CD4-positive, CD25-positive, alpha-beta regulatory T cell (primary cell): ENCODE measurements at regions not wholly inside any gene's neighbourhood (a gene's known extent, or its start where the extent isn't known, plus 50 kb on each side); places are given as distances from the start of the nearest gene placed in this dataset.

Experiments used
- ATAC-seq, 2 donors: fragments of 150-1000 bp; cut with Tn5 transposase; one replicate each; pipeline ENCODE4 v1.10.0; 2021; ENCODE audit warnings: low read depth in 2 of 2, moderate number of reproducible peaks in 2 of 2, moderate library complexity in 1 of 2
- DNase-seq, 3 donors: peaks; one replicate each; pipeline versions ENCODE4 v3.0.0 to v3.0.0-alpha.2; 2012 to 2022; ENCODE audit warnings: mixed read lengths in 1 of 3
- H3K27ac ChIP-seq: one replicate; pipeline ENCODE4 v1.7.0; 2013; ENCODE audit warnings: mild to moderate bottlenecking, low read length; ENCODE audit not compliant: insufficient read depth, poor library complexity, severe bottlenecking
- H3K27me3 ChIP-seq: one replicate; pipeline ENCODE4 v1.7.0; 2013; ENCODE audit warnings: low read length; ENCODE audit not compliant: control insufficient read depth, insufficient read depth
- H3K36me3 ChIP-seq: one replicate; pipeline ENCODE4 v1.7.0; 2013; ENCODE audit warnings: mild to moderate bottlenecking, low read length, moderate library complexity; ENCODE audit not compliant: control insufficient read depth, insufficient read depth
- H3K4me1 ChIP-seq: 2 replicates; pipeline ENCODE4 v1.7.0; 2013; ENCODE audit warnings: mild to moderate bottlenecking, low read length; ENCODE audit not compliant: insufficient read depth, control insufficient read depth, poor library complexity, severe bottlenecking
- H3K4me3 ChIP-seq: one replicate; pipeline ENCODE4 v1.7.0; 2013; ENCODE audit warnings: low read depth, mild to moderate bottlenecking, low read length, moderate library complexity
- H3K9me3 ChIP-seq, 2 experiments: 1 replicate in 1 of 2; 2 replicates in 1 of 2; pipeline ENCODE4 v1.7.0; 2013; ENCODE audit warnings: low read length in 2 of 2, mild to moderate bottlenecking in 1 of 2, moderate library complexity in 1 of 2; ENCODE audit not compliant: control insufficient read depth in 2 of 2
- H3K27ac Mint-ChIP-seq, 3 donors: one replicate each; pipeline ENCODE4 v1.8.0; 2020 to 2022; ENCODE audit warnings: mild to moderate bottlenecking in 3 of 3, mixed read lengths in 3 of 3, moderate library complexity in 2 of 3
- H3K27me3 Mint-ChIP-seq: one replicate; pipeline ENCODE4 v1.8.0; 2022; ENCODE audit warnings: mild to moderate bottlenecking, mixed read lengths
- H3K36me3 Mint-ChIP-seq: one replicate; pipeline ENCODE4 v1.8.0; 2020; ENCODE audit warnings: mixed read lengths
- H3K4me1 Mint-ChIP-seq, 4 donors: one replicate each; pipeline ENCODE4 v1.8.0; 2020 to 2022; ENCODE audit warnings: mixed read lengths in 4 of 4, mild to moderate bottlenecking in 1 of 4
- H3K4me3 Mint-ChIP-seq, 4 donors: one replicate each; pipeline ENCODE4 v1.8.0; 2020 to 2022; ENCODE audit warnings: mild to moderate bottlenecking in 4 of 4, mixed read lengths in 4 of 4, moderate library complexity in 3 of 4
- H3K9me3 Mint-ChIP-seq, 7 donors: one replicate each; pipeline ENCODE4 v1.8.0; 2020 to 2022; ENCODE audit warnings: mixed read lengths in 7 of 7, mild to moderate bottlenecking in 3 of 7, moderate library complexity in 2 of 7

- H3K4me3 Mint-ChIP-seq, result no peak overlapping the region
Observed at GRCh38 chr1:95671098-95671497, 437.1 kb downstream of the RWDD3 start.

GRCh38 chr1:95679262-95679661, 445.3 kb downstream of the RWDD3 start:
- no peaks in the 10 kb centered on the region for H3K27me3 Mint-ChIP-seq
- no peak overlapping the region for H3K27ac Mint-ChIP-seq

More at GRCh38 chr1:95671098-95671497, 437.1 kb downstream of the RWDD3 start:
- Mint-ChIP-seq H3K36me3 (no peaks in the 10 kb centered on the region), H3K9me3 (peaks cover 1 to 17% (median 9%) of the 10 kb centered on the region in 7 donors), H3K27me3 (no peaks in the 10 kb centered on the region), H3K27ac (no peak overlapping the region), H3K4me1 (no peaks in the 10 kb centered on the region)
- Histone ChIP-seq H3K4me1 (no peaks in the 10 kb centered on the region), H3K27me3 (no peaks in the 10 kb centered on the region), H3K36me3 (no peaks in the 10 kb centered on the region), H3K9me3 (no peaks in the 10 kb centered on the region), H3K4me3 (no peak overlapping the region), H3K27ac (no peak overlapping the region)
- ATAC-seq (no peak), DNase-seq (no peak)

GRCh38 chr1:95685081-95685480, 451.1 kb downstream of the RWDD3 start:
- Histone ChIP-seq H3K27ac (no peak overlapping the region), H3K4me3 (no peak overlapping the region), H3K36me3 (no peaks in the 10 kb centered on the region), H3K4me1 (no peaks in the 10 kb centered on the region), H3K9me3 (no peaks in the 10 kb centered on the region), H3K27me3 (no peaks in the 10 kb centered on the region)
- Mint-ChIP-seq H3K9me3 (peaks cover 0 to 1% (median 0%) of the 10 kb centered on the region in 7 donors), H3K36me3 (no peaks in the 10 kb centered on the region), H3K27me3 (no peaks in the 10 kb centered on the region), H3K4me1 (no peaks in the 10 kb centered on the region), H3K4me3 (no peak overlapping the region), H3K27ac (no peak overlapping the region)
- DNase-seq (no peak), ATAC-seq (no peak)

More at GRCh38 chr1:95679262-95679661, 445.3 kb downstream of the RWDD3 start:
- no peak for DNase-seq
- H3K27ac ChIP-seq, result no peak overlapping the region
- no peak overlapping the region for H3K4me3 Mint-ChIP-seq
- H3K4me1 ChIP-seq, result no peaks in the 10 kb centered on the region
- no peaks in the 10 kb centered on the region for H3K4me1 Mint-ChIP-seq
- no peaks in the 10 kb centered on the region for H3K36me3 Mint-ChIP-seq
- no peak overlapping the region for H3K4me3 ChIP-seq
- H3K9me3 Mint-ChIP-seq, result peaks cover 0 to 5% (median 0%) of the 10 kb centered on the region in 7 donors
- H3K36me3 ChIP-seq, result no peaks in the 10 kb centered on the region
- no peaks in the 10 kb centered on the region for H3K9me3 ChIP-seq
- H3K27me3 ChIP-seq, result no peaks in the 10 kb centered on the region
- no peak for ATAC-seq

GRCh38 chr1:95686217-95686616, 452.2 kb downstream of the RWDD3 start:
- DNase-seq (no peak), ATAC-seq (no peak)
- H3K27me3 Mint-ChIP-seq, result no peaks in the 10 kb centered on the region
- H3K36me3 ChIP-seq, result no peaks in the 10 kb centered on the region
- no peaks in the 10 kb centered on the region for H3K4me1 Mint-ChIP-seq
- H3K36me3 Mint-ChIP-seq, result no peaks in the 10 kb centered on the region
- peaks cover 0 to 7% (median 0%) of the 10 kb centered on the region in 7 donors for H3K9me3 Mint-ChIP-seq
- no peak overlapping the region for H3K4me3 ChIP-seq
- no peaks in the 10 kb centered on the region for H3K9me3 ChIP-seq
- no peak overlapping the region for H3K27ac Mint-ChIP-seq
- no peak overlapping the region for H3K27ac ChIP-seq
- no peak overlapping the region for H3K4me3 Mint-ChIP-seq
- H3K4me1 ChIP-seq, result no peaks in the 10 kb centered on the region
- no peaks in the 10 kb centered on the region for H3K27me3 ChIP-seq

GRCh38 chr1:95699149-95699953, 465.3 kb downstream of the RWDD3 start:
- no peak for ATAC-seq

GRCh38 chr1:95701450-95702173, 467.6 kb downstream of the RWDD3 start:
- no peak overlapping the region for H3K27ac Mint-ChIP-seq
- no peak overlapping the region for H3K4me3 Mint-ChIP-seq
- Histone ChIP-seq H3K4me3 (no peak overlapping the region), H3K36me3 (no peaks in the 10 kb centered on the region), H3K4me1 (no peaks in the 10 kb centered on the region), H3K27ac (no peak overlapping the region), H3K27me3 (no peaks in the 10 kb centered on the region), H3K9me3 (peaks cover 4 to 25% of the 10 kb centered on the region in 2 experiments)
- no peaks in the 10 kb centered on the region for H3K27me3 Mint-ChIP-seq
- peaks cover 0 to 43% (median 16%) of the 10 kb centered on the region in 7 donors for H3K9me3 Mint-ChIP-seq
- DNase-seq (no peak), ATAC-seq (no peak)
- H3K36me3 Mint-ChIP-seq, result no peaks in the 10 kb centered on the region
- H3K4me1 Mint-ChIP-seq, result no peaks in the 10 kb centered on the region

More at GRCh38 chr1:95699149-95699953, 465.3 kb downstream of the RWDD3 start:
- Mint-ChIP-seq H3K36me3 (no peaks in the 10 kb centered on the region), H3K27ac (no peak overlapping the region), H3K4me1 (no peaks in the 10 kb centered on the region), H3K27me3 (no peaks in the 10 kb centered on the region), H3K4me3 (no peak overlapping the region), H3K9me3 (peaks cover 0 to 34% (median 12%) of the 10 kb centered on the region in 7 donors)
- no peak for DNase-seq
- Histone ChIP-seq H3K9me3 (peaks cover 4 to 25% of the 10 kb centered on the region in 2 experiments), H3K27ac (no peak overlapping the region), H3K27me3 (no peaks in the 10 kb centered on the region), H3K4me1 (no peaks in the 10 kb centered on the region), H3K36me3 (no peaks in the 10 kb centered on the region), H3K4me3 (no peak overlapping the region)

GRCh38 chr1:95703046-95703445, 469.0 kb downstream of the RWDD3 start:
- no peaks in the 10 kb centered on the region for H3K36me3 Mint-ChIP-seq
- H3K9me3 ChIP-seq, result peaks cover 4 to 25% of the 10 kb centered on the region in 2 experiments
- H3K36me3 ChIP-seq, result no peaks in the 10 kb centered on the region
- no peak overlapping the region for H3K4me3 Mint-ChIP-seq
- no peak overlapping the region for H3K27ac ChIP-seq
- H3K4me1 ChIP-seq, result no peaks in the 10 kb centered on the region
- ATAC-seq, result no peak
- H3K4me3 ChIP-seq, result no peak overlapping the region
- no peaks in the 10 kb centered on the region for H3K27me3 Mint-ChIP-seq
- H3K9me3 Mint-ChIP-seq, result peaks cover 0 to 49% (median 16%) of the 10 kb centered on the region in 7 donors
- DNase-seq, result no peak
- no peaks in the 10 kb centered on the region for H3K4me1 Mint-ChIP-seq
- no peak overlapping the region for H3K27ac Mint-ChIP-seq
- no peaks in the 10 kb centered on the region for H3K27me3 ChIP-seq
